Effector memory CD4-positive, alpha-beta T cell (primary cell): ENCODE measurements at regions not wholly inside any gene's neighbourhood (a gene's known extent, or its start where the extent isn't known, plus 50 kb on each side); places are given as distances from the start of the nearest gene placed in this dataset.

Source experiments
- DNase-seq, 3 donors: peaks; one replicate each; pipeline ENCODE4 v3.0.0-alpha.2; 2020
- H3K27ac ChIP-seq: 2 replicates; pipeline ENCODE4 v1.7.0; 2013; ENCODE audit warnings: mild to moderate bottlenecking, low read length, moderate library complexity; ENCODE audit not compliant: insufficient read depth, poor library complexity, severe bottlenecking
- H3K27me3 ChIP-seq: replicated peaks from 2 replicates; pipeline ENCODE4 v1.7.0; 2013; ENCODE audit warnings: mild to moderate bottlenecking, low read length; ENCODE audit not compliant: insufficient read depth, control insufficient read depth, poor library complexity, severe bottlenecking
- H3K36me3 ChIP-seq: 2 replicates; pipeline ENCODE4 v1.7.0; 2013; ENCODE audit warnings: mild to moderate bottlenecking, low read length, moderate library complexity; ENCODE audit not compliant: control insufficient read depth, insufficient read depth
- H3K4me1 ChIP-seq: 2 replicates; pipeline ENCODE4 v1.7.0; 2013; ENCODE audit warnings: low read length, mild to moderate bottlenecking; ENCODE audit not compliant: control insufficient read depth, insufficient read depth, poor library complexity, severe bottlenecking
- H3K4me3 ChIP-seq: 2 replicates; pipeline ENCODE4 v1.7.0; 2013; ENCODE audit warnings: low read length, low read depth, mild to moderate bottlenecking; ENCODE audit not compliant: insufficient read depth, poor library complexity, severe bottlenecking
- H3K9me3 ChIP-seq: 2 replicates; pipeline ENCODE4 v1.7.0; 2013; ENCODE audit warnings: mild to moderate bottlenecking, low read length, moderate library complexity; ENCODE audit not compliant: control insufficient read depth

DNA sequence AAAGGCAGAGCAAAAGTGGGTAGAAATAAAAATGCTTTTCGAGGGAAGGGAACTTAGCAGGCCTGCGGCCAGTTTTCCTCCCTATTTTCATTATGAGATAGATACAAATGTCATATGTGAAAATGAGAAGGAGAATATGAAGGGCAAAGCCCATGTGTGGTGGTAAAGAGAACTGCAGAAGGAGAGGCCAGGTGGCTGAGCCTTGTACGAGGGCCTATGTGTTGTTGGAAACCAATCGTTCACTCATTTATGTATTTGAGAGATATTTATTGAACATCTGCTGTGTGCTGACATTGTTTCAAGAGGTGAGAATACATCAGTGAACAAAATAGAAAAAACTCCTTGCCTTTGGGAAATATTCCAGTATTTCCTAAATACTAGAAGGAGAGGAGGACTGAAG, 147.7 kb downstream of the SH3BGRL2 start:
- no peak overlapping the region for H3K4me3 ChIP-seq
- H3K27ac ChIP-seq: no peak overlapping the region
- peaks cover 9% of the 10 kb centered on the region for H3K4me1 ChIP-seq
- H3K9me3 ChIP-seq: no peaks in the 10 kb centered on the region
- DNase-seq: no peak
- no peaks in the 10 kb centered on the region for H3K27me3 ChIP-seq
- H3K36me3 ChIP-seq: no peaks in the 10 kb centered on the region

DNA sequence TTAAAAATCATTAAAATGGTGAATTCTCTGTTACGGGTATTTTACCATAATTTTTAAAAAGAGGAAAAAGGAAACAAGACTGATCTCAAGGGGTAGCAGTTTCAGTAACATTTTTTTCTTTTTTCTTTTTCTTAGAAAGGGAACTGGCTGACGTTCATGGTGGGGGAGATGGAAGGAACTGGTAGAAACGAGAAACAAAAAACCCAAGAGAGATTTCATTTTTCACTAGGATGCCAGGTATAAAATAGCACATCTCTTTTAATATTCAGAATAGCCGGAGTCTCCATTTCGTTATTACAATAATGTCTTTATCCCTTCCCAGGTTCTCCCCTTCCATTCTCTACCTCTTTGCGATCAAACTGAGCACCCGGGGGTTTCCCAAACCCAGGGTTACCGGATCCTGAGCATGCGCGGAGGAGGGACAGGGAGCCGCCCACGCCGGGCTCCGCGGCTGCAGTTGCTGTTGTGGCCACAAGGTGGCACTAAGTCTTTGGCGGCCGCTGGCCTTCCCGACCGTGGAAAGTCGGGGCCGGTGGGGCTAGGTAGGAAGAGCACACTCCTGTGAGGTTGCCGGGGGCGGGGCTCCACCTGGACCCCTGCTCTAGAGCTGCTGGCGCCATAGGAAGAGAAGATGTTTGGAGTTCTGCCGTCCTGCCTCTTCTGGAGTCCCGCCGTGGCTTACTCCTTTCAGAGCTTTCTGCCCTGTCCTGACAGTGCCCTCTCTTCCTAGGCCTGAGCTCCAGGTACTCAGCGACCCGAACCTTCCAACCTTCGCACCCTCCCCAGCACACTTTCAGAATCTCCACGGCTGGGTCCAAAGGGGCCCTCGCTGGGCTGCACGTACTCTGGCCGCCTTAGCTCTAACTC, 146.8 kb downstream of the SH3BGRL2 start:
- H3K9me3 ChIP-seq: no peaks in the 10 kb centered on the region
- H3K27ac ChIP-seq: no peak overlapping the region
- H3K36me3 ChIP-seq: no peaks in the 10 kb centered on the region
- DNase-seq: peak; percentile 63 to 80 (median 74)
- no peaks in the 10 kb centered on the region for H3K27me3 ChIP-seq
- peak overlapping the region; percentile 49 for H3K4me3 ChIP-seq
- H3K4me1 ChIP-seq: peaks cover 9% of the 10 kb centered on the region

DNA sequence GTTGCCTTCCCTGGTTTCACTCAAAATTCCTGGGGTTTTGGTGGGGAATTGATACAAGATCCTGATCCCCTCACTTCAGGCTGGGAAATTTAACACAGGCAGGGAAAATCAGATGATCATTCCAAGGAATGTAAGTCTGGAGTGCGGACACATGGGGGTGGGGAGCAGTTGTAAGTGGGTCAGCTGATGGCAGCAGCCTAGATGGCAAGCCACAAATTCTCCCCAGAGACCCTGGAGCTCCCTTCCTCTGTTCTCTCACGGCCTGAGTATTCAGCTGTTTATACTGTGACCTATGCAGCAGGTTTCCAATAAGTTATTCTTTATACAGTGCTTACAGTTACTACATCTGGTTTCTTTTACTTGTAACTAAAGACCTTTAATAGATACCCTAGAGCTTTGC, 144.9 kb downstream of the SH3BGRL2 start:
- Histone ChIP-seq H3K27ac (no peak overlapping the region), H3K36me3 (no peaks in the 10 kb centered on the region), H3K9me3 (no peaks in the 10 kb centered on the region), H3K4me3 (no peak overlapping the region), H3K4me1 (peaks cover 9% of the 10 kb centered on the region), H3K27me3 (no peaks in the 10 kb centered on the region)
- no peak for DNase-seq

DNA sequence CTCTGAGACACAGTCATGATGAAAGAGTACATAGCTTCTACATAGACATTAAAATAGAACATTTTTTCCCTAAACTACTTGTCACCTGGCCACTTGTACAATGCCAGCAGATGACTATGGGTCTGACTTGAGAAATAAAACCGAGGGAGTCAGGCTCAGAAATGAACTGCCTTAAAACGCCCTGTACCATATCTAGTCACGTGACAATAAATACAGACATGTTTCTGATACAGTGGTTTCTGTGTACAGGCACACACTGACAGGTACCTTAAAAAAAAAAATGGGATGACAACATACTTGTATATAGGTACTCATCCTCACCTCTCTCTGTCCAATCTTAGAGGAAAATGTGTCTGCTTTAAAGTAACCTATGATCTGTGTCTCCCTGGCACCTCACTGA, 144.1 kb downstream of the SH3BGRL2 start:
- H3K36me3 ChIP-seq: no peaks in the 10 kb centered on the region
- no peak overlapping the region for H3K4me3 ChIP-seq
- H3K9me3 ChIP-seq: no peaks in the 10 kb centered on the region
- no peak overlapping the region for H3K27ac ChIP-seq
- DNase-seq: no peak
- no peaks in the 10 kb centered on the region for H3K27me3 ChIP-seq
- H3K4me1 ChIP-seq: peaks cover 9% of the 10 kb centered on the region

DNA sequence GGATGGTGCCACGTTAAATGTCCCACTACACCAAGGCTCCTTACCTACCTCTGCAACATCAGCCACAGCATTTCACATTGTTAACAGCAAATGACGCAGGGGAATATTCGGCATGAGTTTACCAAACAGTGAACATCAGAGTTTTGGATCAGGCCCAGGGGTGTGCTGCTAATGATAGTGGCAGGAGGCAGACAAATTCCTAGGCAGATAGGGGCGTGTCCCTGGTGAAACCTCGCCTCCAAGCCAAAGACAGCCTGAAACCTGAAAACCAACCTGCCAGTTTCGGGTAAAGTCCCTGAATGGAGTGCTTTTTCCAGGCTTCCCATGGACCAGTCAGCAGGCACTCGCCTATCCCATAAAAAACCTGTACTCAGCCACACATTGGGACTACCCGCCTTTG, 133.6 kb downstream of the SH3BGRL2 start:
- no peak for DNase-seq
- Histone ChIP-seq H3K27ac (no peak overlapping the region), H3K4me3 (no peak overlapping the region), H3K9me3 (no peaks in the 10 kb centered on the region), H3K4me1 (no peaks in the 10 kb centered on the region), H3K36me3 (no peaks in the 10 kb centered on the region), H3K27me3 (no peaks in the 10 kb centered on the region)

DNA sequence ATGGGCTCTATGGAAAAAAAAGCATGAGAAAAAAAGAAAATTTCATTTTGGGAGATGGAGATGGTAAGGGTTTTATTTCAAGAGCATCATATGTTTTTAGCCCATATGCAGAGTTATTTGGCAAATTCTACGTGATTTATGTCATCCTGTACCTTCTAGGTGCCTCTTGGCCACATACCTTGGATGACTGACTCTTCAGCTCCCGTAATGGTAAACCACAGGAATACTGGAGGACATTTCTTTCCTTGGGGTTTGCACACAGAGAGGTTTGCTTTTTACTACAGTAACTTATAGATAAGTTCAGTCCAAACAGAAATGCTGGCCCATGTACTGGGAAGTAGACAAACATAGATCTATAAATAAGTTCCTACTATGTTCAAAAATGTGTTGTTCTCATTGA, 132.2 kb downstream of the SH3BGRL2 start:
- Histone ChIP-seq H3K4me3 (no peak overlapping the region), H3K27me3 (no peaks in the 10 kb centered on the region), H3K9me3 (no peaks in the 10 kb centered on the region), H3K27ac (no peak overlapping the region), H3K4me1 (no peaks in the 10 kb centered on the region), H3K36me3 (no peaks in the 10 kb centered on the region)
- DNase-seq: no peak

DNA sequence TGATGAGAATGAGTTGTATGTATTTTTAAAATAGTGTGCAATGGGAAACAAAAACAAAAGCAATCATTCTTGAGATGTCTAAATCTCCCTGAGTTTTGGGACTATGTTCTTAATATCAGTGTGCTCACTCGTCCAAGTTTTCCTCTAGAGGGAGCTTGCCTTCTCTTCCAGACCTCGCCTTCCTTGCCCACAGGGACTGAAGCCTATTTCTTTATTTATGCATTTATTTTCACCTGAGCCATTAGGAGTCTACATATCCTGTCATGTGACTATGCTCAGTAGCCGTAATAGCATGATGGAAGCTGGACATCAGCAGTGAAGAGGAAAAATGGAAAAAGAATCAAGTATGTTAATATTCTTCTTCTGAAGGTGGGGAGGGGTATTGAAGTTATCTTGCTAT, 131.2 kb downstream of the SH3BGRL2 start:
- no peaks in the 10 kb centered on the region for H3K9me3 ChIP-seq
- H3K4me3 ChIP-seq: no peak overlapping the region
- DNase-seq: no peak
- H3K27ac ChIP-seq: no peak overlapping the region
- no peaks in the 10 kb centered on the region for H3K4me1 ChIP-seq
- H3K27me3 ChIP-seq: no peaks in the 10 kb centered on the region
- no peaks in the 10 kb centered on the region for H3K36me3 ChIP-seq

DNA sequence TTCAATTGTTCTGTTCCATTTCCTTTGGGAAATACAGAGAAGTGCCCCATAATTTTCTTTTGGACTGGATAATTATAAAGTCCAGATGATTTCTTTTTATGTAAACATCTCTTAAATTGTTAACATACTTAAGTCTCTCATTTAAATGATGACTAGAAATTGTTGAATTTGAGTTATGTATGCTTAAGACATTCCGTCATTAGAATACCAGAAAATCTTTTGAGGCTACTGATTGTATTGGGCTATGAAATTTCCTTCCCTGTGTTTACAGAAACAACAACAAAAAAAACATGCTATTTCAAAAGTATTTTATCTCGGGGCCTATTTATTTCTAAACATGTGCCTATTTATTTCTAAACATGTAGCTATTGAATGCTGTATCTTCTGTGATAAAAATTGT, 125.4 kb downstream of the SH3BGRL2 start:
- Histone ChIP-seq H3K27ac (no peak overlapping the region), H3K27me3 (no peaks in the 10 kb centered on the region), H3K4me1 (no peaks in the 10 kb centered on the region), H3K9me3 (no peaks in the 10 kb centered on the region), H3K36me3 (no peaks in the 10 kb centered on the region), H3K4me3 (no peak overlapping the region)
- DNase-seq: no peak

DNA sequence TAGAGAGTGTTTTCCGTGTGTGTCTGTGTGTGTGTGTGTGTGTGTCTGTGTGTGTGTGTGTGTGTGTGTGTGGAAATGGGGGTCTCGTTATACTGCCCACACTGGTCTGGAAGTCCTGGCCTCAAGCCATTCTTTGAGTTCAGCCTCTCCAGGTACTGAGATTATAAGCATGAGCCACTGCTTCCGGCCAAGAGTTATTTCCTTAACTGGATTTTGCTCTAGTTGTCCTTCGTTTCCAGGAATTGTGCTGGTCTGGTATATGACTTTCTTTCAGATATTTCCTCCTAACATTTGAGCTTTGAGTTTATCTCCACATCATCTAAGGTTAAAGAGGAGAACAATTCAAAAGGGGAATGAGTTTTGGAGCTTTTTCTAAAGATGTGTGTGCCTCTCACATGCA, 124.8 kb downstream of the SH3BGRL2 start:
- Histone ChIP-seq H3K4me1 (no peaks in the 10 kb centered on the region), H3K36me3 (no peaks in the 10 kb centered on the region), H3K27me3 (no peaks in the 10 kb centered on the region), H3K27ac (no peak overlapping the region), H3K4me3 (no peak overlapping the region), H3K9me3 (no peaks in the 10 kb centered on the region)
- no peak for DNase-seq
